ENCODE measurements at regions not wholly inside any gene's neighbourhood (a gene's known extent, or its start where the extent isn't known, plus 50 kb on each side); places are given as distances from the start of the nearest gene placed in this dataset.

DNA sequence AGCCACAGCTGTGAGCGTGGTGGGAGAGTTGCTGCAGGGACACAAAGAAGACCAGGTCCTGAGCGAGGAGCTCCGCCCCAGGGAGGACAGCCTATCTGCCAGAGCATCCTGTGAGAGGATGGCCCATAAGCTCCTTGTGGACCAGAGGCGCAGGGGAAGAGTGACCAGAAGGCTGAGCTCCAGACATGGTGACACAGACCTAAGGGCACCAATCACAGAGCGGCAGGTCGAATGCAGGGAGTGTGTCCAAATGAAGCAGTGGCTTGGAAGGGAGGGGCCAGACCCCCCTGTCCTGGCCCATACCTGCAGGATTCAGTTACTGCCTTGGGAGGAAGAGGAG, 135.8 kb upstream of the TMEM72 start:
- H4K20me1 ChIP-seq (ENCODE audit: low read depth, low read length): no peaks in the 10 kb centered on the region
- no peaks in the 10 kb centered on the region for H3K9me3 ChIP-seq (ENCODE audit: insufficient read depth, low read length)
- no peak overlapping the region for H3K27ac ChIP-seq (ENCODE audit: low read depth, low read length)
- H2AFZ ChIP-seq (ENCODE audit: low read depth, low read length, severe bottlenecking): no peak overlapping the region
- H3K79me2 ChIP-seq (ENCODE audit: insufficient read depth, low read length): no peaks in the 10 kb centered on the region
- H3K4me2 ChIP-seq (ENCODE audit: low read depth, low read length, poor library complexity, severe bottlenecking): no peak overlapping the region
- no peaks in the 10 kb centered on the region for H3K9me2 ChIP-seq (replicated peaks; ENCODE audit: insufficient read depth, low read length)
- no peak overlapping the region for H3K9ac ChIP-seq (ENCODE audit: low read length)
- TF ChIP-seq EZH2phosphoT487 (conservative IDR thresholded peaks at IDR 0.05; ENCODE audit: low read length): no peak
- TF ChIP-seq, protein P1, sequence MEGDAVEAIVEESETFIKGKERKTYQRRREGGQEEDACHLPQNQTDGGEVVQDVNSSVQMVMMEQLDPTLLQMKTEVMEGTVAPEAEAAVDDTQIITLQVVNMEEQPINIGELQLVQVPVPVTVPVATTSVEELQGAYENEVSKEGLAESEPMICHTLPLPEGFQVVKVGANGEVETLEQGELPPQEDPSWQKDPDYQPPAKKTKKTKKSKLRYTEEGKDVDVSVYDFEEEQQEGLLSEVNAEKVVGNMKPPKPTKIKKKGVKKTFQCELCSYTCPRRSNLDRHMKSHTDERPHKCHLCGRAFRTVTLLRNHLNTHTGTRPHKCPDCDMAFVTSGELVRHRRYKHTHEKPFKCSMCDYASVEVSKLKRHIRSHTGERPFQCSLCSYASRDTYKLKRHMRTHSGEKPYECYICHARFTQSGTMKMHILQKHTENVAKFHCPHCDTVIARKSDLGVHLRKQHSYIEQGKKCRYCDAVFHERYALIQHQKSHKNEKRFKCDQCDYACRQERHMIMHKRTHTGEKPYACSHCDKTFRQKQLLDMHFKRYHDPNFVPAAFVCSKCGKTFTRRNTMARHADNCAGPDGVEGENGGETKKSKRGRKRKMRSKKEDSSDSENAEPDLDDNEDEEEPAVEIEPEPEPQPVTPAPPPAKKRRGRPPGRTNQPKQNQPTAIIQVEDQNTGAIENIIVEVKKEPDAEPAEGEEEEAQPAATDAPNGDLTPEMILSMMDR (IDR thresholded peaks at IDR 0.05; ENCODE audit: insufficient read depth, low read length, poor library complexity, severe bottlenecking): no peak
- H3K27me3 ChIP-seq (ENCODE audit: low read length): no peaks in the 10 kb centered on the region
- H3K4me3 ChIP-seq (ENCODE audit: insufficient read depth, low read length, poor library complexity, severe bottlenecking): no peak overlapping the region
- H3F3A ChIP-seq (ENCODE audit: insufficient read depth): no peaks in the 10 kb centered on the region
- H3K36me3 ChIP-seq (ENCODE audit: low read length): no peaks in the 10 kb centered on the region

DNA sequence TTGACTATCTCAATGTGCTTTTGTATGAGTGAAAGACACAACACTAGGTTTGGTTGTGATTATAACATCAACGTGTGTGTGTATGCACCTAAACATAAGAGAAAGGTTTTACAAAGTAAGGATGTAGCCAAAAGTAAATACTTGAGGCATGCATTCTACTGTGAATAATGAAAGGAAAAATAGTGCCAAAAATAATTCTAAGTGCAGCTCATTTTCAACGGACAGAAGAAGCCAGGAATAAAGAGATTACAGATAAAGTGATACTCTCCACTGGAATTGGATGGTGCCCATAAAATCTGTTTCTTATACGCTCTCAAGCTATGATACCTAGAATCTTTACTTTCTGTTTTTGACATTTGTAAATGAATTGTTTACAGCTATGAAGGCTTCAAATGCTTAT, 135.0 kb upstream of the TMEM72 start:
- Histone ChIP-seq H3K27ac (ENCODE audit: low read depth, low read length) (no peak overlapping the region), H3K4me2 (ENCODE audit: low read depth, low read length, poor library complexity, severe bottlenecking) (no peak overlapping the region), H3K27me3 (ENCODE audit: low read length) (no peaks in the 10 kb centered on the region), H2AFZ (ENCODE audit: low read depth, low read length, severe bottlenecking) (no peak overlapping the region), H3K79me2 (ENCODE audit: insufficient read depth, low read length) (no peaks in the 10 kb centered on the region), H3K9me2 (replicated peaks; ENCODE audit: insufficient read depth, low read length) (no peaks in the 10 kb centered on the region), H3K9me3 (ENCODE audit: insufficient read depth, low read length) (no peaks in the 10 kb centered on the region), H3K9ac (ENCODE audit: low read length) (no peak overlapping the region), H3K4me3 (ENCODE audit: insufficient read depth, low read length, poor library complexity, severe bottlenecking) (no peak overlapping the region), H4K20me1 (ENCODE audit: low read depth, low read length) (no peaks in the 10 kb centered on the region), H3F3A (ENCODE audit: insufficient read depth) (no peaks in the 10 kb centered on the region), H3K36me3 (ENCODE audit: low read length) (no peaks in the 10 kb centered on the region)
- TF ChIP-seq EZH2phosphoT487 (conservative IDR thresholded peaks at IDR 0.05; ENCODE audit: low read length): no peak
- TF ChIP-seq, protein P1 (IDR thresholded peaks at IDR 0.05; ENCODE audit: insufficient read depth, low read length, poor library complexity, severe bottlenecking): no peak

DNA sequence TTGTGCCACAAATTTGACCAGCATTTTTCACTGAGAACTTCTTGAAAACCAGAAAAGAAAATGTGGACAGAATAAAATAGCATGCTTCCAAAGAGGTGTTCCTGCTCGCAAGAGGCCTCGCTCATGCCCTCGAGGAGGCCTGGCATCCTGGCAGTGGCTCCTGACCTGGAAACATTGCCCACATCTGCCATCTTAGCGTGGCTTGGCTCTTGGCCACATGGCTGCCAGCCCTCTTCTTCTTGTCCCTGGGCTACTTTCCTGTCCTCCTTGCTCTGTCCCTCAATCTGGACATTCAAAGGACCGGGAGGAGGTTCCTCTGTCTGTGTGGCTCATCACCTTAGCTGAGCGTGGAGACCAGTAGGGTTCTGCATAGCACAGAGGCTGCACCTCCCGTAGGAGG, 131.6 kb upstream of the TMEM72 start:
- Histone ChIP-seq H3K36me3 (ENCODE audit: low read length) (no peaks in the 10 kb centered on the region), H3K27ac (ENCODE audit: low read depth, low read length) (no peak overlapping the region), H3F3A (ENCODE audit: insufficient read depth) (no peaks in the 10 kb centered on the region), H3K27me3 (ENCODE audit: low read length) (no peaks in the 10 kb centered on the region), H3K9me2 (replicated peaks; ENCODE audit: insufficient read depth, low read length) (no peaks in the 10 kb centered on the region), H3K79me2 (ENCODE audit: insufficient read depth, low read length) (no peaks in the 10 kb centered on the region), H2AFZ (ENCODE audit: low read depth, low read length, severe bottlenecking) (no peak overlapping the region), H3K9ac (ENCODE audit: low read length) (no peak overlapping the region), H3K9me3 (ENCODE audit: insufficient read depth, low read length) (no peaks in the 10 kb centered on the region), H3K4me2 (ENCODE audit: low read depth, low read length, poor library complexity, severe bottlenecking) (no peak overlapping the region), H3K4me3 (ENCODE audit: insufficient read depth, low read length, poor library complexity, severe bottlenecking) (no peak overlapping the region), H4K20me1 (ENCODE audit: low read depth, low read length) (no peaks in the 10 kb centered on the region)
- TF ChIP-seq, protein P1 (IDR thresholded peaks at IDR 0.05; ENCODE audit: insufficient read depth, low read length, poor library complexity, severe bottlenecking): no peak

DNA sequence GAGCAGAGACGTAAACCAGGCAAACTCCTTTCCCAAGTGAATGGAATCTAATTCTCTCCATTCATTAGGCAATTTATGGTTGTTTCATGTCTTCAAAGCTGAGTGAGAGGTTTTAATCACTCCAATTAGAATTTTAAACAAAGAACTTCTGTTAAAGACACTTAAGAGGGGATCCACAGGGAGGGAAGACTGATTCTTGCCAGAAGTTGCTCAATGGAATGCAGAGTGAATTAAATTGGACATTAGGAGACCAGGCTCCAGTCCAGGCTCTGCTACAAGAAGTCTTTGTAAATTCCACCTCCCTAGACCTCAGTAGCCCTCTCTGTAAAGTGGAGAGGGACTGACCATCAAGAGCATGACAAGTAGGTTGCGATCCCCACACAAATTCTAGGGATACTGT, 130.7 kb upstream of the TMEM72 start:
- no peaks in the 10 kb centered on the region for H3F3A ChIP-seq (ENCODE audit: insufficient read depth)
- H3K36me3 ChIP-seq (ENCODE audit: low read length): no peaks in the 10 kb centered on the region
- no peak for TF ChIP-seq EZH2phosphoT487 (conservative IDR thresholded peaks at IDR 0.05; ENCODE audit: low read length)
- TF ChIP-seq, protein P1 (IDR thresholded peaks at IDR 0.05; ENCODE audit: insufficient read depth, low read length, poor library complexity, severe bottlenecking): no peak
- H3K4me3 ChIP-seq (ENCODE audit: insufficient read depth, low read length, poor library complexity, severe bottlenecking): no peak overlapping the region
- H3K27me3 ChIP-seq (ENCODE audit: low read length): no peaks in the 10 kb centered on the region
- H3K9ac ChIP-seq (ENCODE audit: low read length): no peak overlapping the region
- no peaks in the 10 kb centered on the region for H4K20me1 ChIP-seq (ENCODE audit: low read depth, low read length)
- H3K9me2 ChIP-seq (replicated peaks; ENCODE audit: insufficient read depth, low read length): no peaks in the 10 kb centered on the region
- H3K4me2 ChIP-seq (ENCODE audit: low read depth, low read length, poor library complexity, severe bottlenecking): no peak overlapping the region
- H3K79me2 ChIP-seq (ENCODE audit: insufficient read depth, low read length): no peaks in the 10 kb centered on the region
- no peaks in the 10 kb centered on the region for H3K9me3 ChIP-seq (ENCODE audit: insufficient read depth, low read length)
- no peak overlapping the region for H2AFZ ChIP-seq (ENCODE audit: low read depth, low read length, severe bottlenecking)
- no peak overlapping the region for H3K27ac ChIP-seq (ENCODE audit: low read depth, low read length)
